Renal pelvis (tissue), 1 donor: ENCODE measurements at regions not wholly inside any gene's neighbourhood (a gene's known extent, or its start where the extent isn't known, plus 50 kb on each side); places are given as distances from the start of the nearest gene placed in this dataset.
A peak's percentile ranks its signal among the peaks of the same experiment; 100 is the strongest.
"Not testable (repeated sequence)": the region's sequence is repeated elsewhere in the genome, so short reads cannot be mapped to it uniquely, and the experiment has no call there.

Source experiments
- DNase-seq: peaks from one replicate; pipeline ENCODE4 v3.0.0-alpha.2; 2013

DNA sequence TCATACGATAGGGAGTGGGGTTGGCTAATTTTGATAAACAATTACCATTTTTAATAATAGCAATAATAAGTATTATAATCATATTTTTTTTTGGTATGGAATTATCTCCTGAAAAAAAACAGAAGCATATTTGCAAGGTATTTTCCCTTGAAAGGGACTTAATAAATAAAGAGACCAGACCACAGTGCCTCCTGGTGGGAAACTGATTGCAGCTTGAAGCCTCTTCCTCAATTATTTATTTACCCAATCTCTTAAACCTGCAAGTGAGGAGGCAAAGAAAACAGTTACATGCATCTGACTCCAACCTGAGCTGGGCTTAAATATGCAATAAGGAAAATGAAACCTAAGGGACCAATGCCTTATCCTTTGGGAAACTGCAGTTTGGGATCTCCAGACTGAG lies 388.1 kb upstream of the ACO1 start:
- DNase-seq, result no peak

DNA sequence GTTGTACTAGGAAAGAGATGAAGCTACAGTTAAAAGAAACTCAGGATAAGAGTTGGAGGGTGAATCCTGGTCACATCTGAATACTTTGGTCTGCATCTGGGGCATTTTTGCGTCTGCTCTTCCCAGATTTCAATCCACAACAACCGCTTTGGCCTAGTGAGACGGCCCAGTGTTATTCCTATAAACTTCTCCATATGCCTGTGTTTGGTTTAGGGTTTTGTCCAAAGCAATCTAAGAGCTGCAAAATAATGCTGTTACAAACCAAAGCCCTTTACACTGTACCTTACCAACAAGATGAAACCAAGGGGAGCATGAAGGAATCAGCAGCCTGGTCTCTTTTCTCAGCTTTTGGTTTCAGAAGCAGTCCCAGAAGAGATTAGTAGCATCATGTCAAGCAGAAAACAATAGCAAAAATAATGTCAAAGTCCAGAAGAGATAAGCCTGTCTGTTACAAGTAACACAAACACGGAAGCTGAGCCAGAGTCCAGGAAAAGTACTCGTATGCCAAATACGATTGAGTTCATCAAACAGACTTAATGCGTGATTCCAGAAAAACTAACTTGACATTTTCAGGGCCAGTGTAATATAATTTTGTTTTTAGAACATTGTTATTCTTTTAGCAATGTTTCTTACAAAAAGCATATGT lies 379.9 kb upstream of the ACO1 start:
- DNase-seq, result no peak

DNA sequence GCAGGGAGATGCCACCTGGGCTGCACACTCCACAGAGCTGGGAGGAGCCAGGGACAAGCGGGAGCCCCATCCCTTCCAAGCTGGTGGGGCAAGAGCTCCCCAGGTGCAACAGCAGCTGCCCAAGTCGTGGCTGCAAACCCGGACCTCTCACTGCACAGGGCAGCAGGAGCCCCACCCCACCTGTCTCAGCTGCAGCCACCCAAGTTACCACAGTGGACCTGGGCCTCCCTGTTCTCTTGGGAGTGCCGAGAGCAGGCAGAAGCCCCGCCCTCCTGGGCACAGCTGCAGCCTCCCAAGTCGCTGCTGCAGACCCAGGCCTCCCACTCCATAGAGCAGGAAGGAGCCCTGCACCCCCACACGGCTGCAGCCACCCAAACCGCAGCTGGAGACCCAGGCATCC lies 374.1 kb upstream of the ACO1 start:
- DNase-seq, result no peak

DNA sequence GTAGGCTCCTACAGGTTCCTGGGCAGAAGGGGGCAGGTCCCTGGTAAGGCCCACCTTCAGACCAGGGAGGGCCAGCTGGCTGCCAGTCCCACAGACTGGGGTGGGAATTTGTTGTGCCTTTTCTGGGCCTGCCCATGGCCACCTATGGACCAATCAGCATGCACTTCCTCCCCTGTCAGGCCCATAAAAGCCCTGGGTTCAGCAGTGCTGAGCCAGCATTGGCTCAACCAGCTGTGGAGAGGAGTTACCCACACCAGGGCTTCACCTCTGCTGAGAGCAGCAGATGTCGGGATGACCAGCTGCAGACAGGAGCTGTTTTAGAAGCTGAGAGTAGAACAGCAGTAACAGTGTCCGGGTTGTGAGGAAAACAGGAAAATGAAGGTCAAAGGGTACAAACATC lies 373.4 kb upstream of the ACO1 start:
- DNase-seq, result no peak

DNA sequence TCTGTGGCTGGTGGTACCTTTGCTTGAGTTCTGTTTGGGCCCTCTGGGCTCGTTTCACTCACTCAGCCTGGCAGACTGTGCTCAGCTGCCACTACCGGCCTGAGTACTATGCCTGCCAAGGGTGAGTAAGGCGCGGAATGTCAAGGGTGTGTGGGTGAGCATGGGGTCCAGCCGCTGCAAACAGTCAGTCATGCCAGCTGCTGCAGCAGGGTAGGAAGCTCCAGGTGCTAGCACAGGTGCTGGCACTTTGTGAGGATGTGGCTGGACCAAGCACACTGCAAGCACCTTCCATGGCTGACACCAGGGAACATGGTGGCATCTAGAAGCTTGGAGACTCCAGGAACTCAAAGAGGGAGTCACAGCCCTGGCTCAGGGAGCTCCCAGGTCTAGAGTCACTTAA lies 368.6 kb upstream of the ACO1 start:
- DNase-seq, result no peak

DNA sequence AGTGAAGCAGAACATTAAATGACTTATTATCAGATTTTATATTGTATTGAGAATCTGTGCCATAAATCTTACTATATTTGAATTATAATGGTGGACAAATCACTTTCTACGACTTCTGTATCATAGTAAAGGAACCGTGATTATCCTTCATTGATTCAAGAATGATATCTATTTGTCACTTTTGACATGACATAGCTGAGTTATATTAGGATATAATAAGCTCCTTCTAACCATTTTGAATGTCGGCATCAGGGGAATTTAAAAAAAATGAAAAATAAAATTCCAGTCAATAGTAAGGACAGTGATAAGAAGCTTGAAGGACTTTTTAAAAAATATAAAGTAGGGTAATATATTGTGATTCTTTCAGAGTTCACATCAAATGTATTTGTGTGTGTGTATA lies 338.9 kb upstream of the ACO1 start:
- no peak for DNase-seq

DNA sequence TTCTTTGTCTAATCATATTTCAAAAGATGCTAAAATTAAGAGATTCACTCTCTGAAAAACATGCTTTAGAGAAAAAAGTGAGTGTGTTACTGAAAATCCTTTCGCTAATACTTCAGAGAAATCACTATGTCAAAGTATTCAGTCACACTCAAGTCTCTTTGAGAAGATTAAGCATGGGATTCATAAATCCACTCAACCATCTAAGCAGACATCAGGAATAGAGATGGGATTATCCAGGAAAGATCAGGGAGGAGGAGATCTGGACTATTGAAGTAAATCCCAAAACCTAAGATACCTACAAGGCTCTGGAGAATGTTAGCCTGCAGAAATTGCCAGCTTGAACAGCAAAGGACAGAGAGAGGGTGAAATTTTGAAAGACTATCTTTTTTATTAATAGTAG lies 317.2 kb upstream of the ACO1 start:
- DNase-seq, result no peak

DNA sequence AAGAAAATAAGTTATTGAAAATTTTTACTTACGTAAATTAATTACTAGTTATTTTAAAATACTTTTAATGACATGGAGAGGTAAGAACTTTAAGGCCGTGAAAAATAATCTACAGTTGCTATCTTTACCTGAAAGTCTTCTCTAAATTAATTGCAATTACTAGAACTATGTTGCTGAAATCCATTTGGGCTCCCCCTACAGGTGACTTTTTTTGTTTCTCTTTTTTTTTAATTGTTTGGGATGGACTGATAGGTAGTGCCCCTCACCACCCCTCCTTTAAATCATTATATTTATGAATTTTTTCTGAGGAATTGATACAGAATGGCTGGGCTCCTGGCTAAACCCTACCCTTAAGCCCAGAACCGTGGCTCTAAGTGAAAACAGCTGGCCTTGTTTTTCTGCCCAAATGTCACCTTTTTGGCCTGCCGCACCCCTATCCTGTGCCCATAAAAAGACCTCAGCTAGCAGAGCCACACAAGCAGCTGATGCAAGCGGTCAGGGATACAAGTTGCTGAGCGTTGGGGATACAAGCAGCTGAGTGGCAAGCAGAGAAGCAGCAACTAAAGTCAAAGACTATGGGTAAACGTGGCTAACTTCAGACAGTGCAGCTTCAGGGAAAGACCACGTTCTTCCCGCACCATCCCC lies 315.2 kb upstream of the ACO1 start:
- DNase-seq, result no peak

DNA sequence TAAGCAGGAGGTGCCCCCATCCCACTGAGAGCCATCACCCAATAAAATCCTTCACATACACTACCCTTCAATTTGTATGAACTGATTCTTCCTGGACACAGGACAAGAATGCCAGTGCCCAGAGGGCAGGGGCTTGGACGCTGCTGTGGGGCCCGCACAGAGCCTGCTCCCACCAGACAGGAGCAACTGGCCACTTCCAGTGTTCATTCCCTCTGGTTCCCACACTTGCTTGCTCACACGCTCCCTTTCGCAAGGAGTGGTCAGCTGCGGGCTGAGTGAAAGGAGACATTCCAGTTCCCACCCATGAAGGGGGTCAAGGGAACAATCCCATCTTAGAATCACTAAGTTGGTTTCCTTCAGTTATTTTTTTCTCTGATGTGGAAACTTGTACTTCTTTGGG lies 314.5 kb upstream of the ACO1 start:
- no peak for DNase-seq

DNA sequence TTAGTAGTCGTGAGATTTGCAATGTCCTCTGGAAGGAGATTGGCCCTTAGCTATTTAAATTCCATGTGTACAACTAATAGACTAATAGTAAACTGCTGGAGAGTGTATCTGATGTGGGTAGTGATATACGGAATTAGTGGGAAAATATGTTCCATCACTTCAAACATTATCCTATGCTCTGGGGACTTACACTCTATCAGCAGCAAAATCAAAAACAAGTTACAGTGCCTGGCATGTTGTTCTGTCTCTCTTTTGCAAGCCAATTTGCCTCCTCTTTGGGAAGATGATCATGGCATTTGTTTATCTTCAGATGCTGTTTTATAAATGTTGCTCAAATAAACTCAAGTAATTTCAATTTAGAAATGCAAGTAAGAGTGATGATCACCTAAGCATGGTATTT lies 311.9 kb upstream of the ACO1 start:
- DNase-seq, result no peak

DNA sequence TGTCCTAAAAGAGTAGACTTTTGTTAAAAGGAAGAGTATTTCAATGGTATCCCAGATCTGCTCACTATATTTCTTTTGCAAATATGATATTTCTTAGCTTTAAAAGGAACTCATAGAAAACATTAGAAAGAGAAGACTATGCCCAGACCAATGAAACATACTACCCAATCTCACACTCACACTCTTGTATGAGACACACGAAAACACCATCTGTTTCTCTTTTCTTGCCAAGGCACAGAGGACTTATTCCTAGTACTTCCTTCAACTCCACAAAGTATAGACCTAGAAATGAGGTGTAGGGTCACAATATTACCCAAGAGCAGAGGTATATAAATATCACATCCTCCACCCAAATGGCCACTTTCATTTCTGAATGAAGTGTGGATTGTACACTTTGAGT lies 292.4 kb upstream of the ACO1 start:
- DNase-seq, result no peak

DNA sequence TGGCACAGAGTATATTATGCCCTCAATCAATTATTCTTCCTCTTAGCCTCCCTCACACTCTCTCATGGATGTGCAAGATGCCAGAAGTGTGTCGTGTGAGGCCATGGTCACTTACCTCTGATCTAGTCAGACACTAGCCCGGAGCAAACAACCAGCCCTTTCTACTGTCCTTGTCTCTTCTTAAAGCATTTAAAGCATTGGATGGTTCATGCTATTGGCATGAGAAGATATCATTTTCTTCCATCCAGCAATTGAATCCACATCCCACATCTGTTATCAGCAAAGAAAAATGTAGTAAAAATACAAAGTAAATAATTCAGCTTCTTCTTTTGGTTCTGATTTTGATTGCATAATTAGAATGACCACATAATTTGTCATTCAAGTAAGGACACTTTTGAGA lies 267.2 kb upstream of the ACO1 start:
- no peak for DNase-seq

DNA sequence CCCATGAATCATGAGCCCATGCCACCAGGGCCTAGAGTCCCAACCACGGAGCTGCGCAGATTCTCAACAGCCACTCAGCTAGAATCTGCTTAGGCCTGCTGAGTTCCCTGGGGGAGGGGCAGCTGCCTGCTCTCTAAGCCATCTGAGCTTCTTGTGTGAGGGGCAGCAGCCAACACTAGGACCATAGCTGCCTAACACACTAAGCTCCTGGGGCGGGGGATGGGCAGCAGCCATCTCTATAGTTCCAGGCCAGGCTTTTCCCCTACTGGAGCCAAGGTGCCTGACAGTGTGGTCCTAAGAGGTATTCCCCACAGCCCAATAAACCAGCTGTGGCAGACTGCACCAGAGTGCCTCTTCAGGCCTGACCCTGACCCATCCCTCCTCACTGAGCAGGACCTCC lies 255.9 kb upstream of the ACO1 start:
- no peak for DNase-seq

DNA sequence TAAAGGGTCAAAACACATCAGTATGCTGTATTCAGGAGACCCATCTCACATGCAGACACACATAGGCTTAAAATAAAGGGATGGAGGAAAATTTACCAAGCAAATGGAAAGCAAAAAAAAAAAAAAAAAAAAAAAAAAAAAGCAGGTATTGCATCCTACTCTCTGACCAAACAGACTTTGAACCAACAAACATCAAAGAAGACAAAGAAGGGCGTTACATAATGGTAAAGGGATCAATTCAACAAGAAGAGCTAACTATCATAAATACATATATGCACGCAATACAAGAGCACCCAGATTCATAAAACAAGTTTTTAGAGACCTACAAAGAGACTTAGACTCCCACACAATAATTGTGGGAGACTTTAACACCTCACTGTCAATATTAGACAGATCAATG lies 253.7 kb upstream of the ACO1 start:
- not testable (repeated sequence) for DNase-seq

DNA sequence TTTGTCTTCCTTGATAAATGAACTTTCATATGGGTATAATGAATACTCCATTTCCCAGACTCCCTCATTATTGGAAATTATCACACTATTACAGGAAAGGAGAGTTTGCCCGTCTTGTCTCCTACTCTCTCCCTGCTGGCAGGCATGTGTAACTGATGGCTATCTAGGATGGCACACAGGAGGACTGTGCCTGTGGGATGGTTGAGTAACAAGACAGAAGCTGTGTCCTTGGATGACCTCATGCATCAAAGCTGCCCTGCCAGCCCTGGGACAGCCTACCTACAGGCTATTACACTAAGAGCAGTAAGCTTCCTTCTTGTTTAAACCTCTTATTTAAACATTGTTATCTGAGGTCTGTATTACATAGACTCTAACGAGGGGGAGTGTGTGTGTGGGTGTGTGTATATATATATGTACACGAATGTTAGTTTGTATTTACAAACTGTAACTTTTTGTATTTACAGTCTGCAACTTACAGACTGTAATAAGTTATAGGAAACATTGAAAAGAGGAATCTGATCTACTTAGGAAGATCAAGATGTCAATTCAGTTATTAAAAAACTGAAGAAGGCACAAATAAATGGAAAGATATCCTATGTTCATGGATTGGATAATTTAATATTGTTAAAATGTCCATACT lies 247.6 kb upstream of the ACO1 start:
- DNase-seq, result no peak

DNA sequence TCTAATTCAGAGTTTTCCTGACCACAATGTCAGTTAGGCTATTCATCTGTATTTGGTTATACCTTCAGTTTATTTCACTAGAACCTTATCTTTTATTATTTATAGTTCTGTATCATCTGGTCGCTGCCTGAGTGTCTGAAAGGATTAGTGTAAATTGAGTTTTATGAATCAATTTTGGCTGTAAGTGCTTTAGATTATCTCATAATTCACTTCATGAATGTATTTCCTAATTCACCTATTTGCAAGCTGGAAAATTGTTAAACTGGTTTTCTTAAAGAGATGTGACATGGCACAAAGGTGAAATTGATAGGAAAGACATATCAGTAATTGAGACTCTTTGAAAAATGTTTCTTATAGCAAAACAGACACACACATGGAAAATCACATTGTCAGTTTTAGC lies 242.4 kb upstream of the ACO1 start:
- DNase-seq, result no peak

DNA sequence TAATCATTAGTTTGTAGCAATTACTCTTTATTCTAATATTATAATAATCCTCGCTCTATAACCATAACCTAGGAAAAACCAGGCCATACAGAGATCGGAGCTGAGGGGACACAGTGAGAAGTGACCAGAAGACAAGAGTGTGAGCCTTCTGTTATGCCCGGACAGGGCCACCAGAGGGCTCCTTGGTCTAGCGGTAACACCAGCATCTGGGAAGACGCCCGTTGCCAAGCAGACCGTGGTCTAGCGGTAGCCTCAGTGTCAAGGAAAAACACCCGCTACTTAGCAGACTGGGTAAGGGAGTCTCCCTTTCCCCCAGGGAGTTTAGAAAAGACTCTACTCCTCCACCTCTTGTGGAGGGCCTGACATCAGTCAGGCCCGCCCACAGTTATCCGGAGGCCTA lies 235.9 kb upstream of the ACO1 start:
- not testable (repeated sequence) for DNase-seq

DNA sequence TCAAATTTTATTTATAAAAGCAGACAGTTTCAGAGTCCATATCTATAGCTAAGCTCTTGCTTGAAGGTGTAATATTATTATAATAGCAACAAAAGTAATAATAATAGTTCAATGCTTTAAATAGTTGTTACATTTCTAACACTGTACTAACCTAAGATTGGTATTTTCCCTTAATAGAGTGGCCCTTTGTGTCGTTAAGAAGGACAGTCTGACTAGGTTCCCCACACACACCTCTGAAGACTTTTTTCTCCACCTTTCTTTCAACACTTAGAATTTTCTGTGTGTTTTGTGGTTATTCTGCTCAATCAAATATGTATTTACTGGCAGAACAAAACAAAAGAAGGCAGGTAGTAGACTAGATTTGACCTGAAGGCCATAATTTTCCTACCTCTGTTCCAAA lies 223.2 kb upstream of the ACO1 start:
- DNase-seq, result no peak

DNA sequence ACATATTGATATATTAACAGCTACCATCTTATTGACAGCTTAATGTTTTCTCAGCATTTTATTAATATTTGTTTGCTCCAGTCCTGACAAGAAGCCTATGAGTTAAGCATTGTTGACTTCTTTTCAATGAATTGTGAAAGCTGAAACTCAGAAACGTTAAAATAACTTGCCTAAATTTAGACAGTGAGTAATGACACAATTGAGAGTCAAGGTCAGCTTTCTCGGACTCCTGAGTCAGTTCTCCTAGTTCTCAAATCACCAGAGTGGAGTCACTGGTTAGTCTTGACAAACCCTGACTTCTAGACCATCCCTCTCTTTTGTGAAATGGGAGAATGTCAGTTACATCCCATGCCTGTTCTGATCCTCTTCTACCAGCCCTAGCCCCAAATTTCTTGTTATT lies 222.7 kb upstream of the ACO1 start:
- DNase-seq, result no peak

DNA sequence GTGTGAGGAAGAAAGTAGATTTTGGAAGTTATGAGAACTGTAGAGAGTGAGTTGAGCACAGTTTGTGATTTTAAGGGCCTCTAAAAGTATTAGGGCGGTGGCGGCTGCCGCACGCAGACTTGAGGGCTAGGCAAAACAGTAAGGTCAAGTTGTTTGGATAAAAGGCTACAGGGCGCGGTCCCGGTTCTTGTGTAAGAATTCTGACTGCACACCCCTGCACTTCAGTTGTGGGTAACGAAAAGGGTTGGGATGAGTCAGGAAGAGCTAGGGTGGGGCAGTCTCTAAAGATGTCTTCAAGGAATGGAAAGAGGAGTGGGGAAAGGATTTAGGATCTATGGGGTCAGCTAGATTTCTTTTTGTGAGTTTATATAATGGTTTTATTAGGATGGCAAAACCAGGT lies 218.1 kb upstream of the ACO1 start:
- DNase-seq, result not testable (repeated sequence)

DNA sequence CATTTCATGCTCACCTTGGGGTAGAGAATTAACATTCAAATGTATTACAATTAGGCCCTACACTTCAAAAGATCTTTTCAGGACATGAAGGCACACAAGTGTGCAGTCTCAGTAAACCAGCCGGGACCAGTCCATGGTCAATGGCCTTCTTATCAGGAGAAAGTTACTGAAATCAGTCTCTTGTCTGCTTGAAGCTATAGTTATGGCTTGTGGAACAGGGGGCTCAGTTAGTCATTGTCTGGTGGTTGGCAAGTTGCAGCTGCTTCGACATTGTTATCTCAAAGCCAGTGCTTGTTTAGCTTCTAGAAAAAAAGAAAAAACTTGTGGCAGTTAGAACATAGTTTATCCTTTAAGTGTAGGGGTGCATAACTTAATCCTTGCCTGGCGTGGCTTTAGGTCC lies 213.1 kb upstream of the ACO1 start:
- DNase-seq, result peak; percentile 16

DNA sequence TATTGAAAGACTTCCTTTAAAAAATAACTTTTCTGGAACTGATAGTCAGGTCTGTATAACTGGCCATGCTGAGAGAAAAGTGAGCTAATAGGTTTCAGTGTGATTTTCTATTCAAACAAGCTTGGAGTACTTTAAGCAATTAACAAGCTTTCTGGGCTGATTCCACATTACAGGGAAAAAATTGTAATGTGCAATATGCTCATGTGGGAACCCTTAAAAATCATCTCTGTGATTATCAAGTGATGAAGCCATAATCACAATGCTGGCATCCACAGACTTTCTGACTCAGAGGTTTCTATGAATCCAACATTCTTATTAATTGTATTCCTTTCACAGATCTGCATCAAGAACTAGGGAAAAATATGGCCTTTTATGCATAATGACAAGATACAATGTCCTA lies 212.2 kb upstream of the ACO1 start:
- no peak for DNase-seq

DNA sequence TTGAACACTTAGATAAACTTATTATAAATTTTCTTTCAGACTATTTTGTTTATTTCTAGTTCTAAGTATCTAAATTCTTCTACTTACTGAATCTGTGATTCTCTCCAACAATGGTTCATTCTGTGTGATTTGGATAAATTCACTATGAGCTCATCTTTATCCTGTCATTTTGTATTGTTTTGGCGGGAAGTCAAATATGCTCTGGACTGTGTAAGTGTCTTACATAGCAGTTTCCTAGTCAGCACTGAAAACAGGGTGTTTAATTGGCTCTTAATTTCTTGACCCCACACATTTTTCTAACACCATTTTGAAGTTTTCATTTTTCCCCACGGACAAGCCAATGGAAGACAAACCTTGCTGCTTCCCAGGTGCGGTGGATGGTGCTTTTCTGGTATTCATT lies 207.0 kb upstream of the ACO1 start:
- DNase-seq, result no peak

DNA sequence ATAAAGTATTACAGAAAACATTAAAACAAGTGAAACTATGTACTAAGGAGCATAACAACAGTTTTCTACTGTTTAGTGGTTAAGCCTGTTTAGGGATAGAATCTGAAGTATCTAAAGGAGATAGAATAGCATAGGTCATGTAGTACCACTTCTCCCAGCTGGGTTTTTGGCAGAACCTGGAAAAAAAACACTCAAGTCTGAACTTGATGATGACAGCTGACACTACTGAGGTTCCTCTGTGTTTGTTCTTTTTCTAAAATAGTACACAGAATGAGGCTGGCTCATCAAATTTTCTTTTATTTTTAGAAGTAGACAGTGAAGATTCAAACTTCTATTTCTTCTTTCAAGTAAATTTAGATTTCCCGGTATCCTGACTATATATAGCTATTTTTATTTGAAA lies 203.8 kb upstream of the ACO1 start:
- DNase-seq, result no peak
